ENCODE measurements at regions not wholly inside any gene's neighbourhood (a gene's known extent, or its start where the extent isn't known, plus 50 kb on each side); places are given as distances from the start of the nearest gene placed in this dataset.

GRCh38 chr4:60315586-60315985 is 884.5 kb upstream of the ADGRL3 start:
- no peaks in the 10 kb centered on the region for H3K4me1 ChIP-seq
- H3K36me3 ChIP-seq, result no peaks in the 10 kb centered on the region
- ATAC-seq (no peak), DNase-seq (no peak)
- H3K27me3 ChIP-seq, result no peaks in the 10 kb centered on the region
- intact Hi-C loops (cut with DNase I), result no loop called here
- H3K4me3 ChIP-seq, result no peak overlapping the region
- no peaks in the 10 kb centered on the region for H3K9me3 ChIP-seq
- no peak for TF ChIP-seq POLR2A (IDR thresholded peaks at IDR 0.05)
- no peak for TF ChIP-seq CTCF (IDR thresholded peaks at IDR 0.05)
- no peak overlapping the region for H3K27ac ChIP-seq
- WGBS (ENCODE audit: insufficient coverage, low coverage, low lambda C conversion rate, missing lambda C conversion rate), result 48% methylated on average over 2 of the region's 2 CpGs

GRCh38 chr4:60326735-60327134 is 873.4 kb upstream of the ADGRL3 start:
- no peaks in the 10 kb centered on the region for H3K9me3 ChIP-seq
- no peaks in the 10 kb centered on the region for H3K36me3 ChIP-seq
- TF ChIP-seq CTCF (IDR thresholded peaks at IDR 0.05) (no peak), POLR2A (IDR thresholded peaks at IDR 0.05) (no peak)
- H3K4me3 ChIP-seq, result no peak overlapping the region
- no peaks in the 10 kb centered on the region for H3K27me3 ChIP-seq
- H3K27ac ChIP-seq, result no peak overlapping the region
- DNase-seq (no peak), ATAC-seq (no peak)
- 54% methylated on average over 3 of the region's 3 CpGs for WGBS (ENCODE audit: insufficient coverage, low coverage, low lambda C conversion rate, missing lambda C conversion rate)
- no peaks in the 10 kb centered on the region for H3K4me1 ChIP-seq
- intact Hi-C loops (cut with DNase I), result no loop called here

- TF ChIP-seq CTCF (IDR thresholded peaks at IDR 0.05), result no peak
- TF ChIP-seq POLR2A (IDR thresholded peaks at IDR 0.05), result no peak
- WGBS (ENCODE audit: insufficient coverage, low coverage, low lambda C conversion rate, missing lambda C conversion rate), result 41% methylated on average over 1 of the region's 1 CpG
- no peaks in the 10 kb centered on the region for H3K27me3 ChIP-seq
- DNase-seq, result no peak
- ATAC-seq, result no peak
- H3K36me3 ChIP-seq, result no peaks in the 10 kb centered on the region
- H3K27ac ChIP-seq, result no peak overlapping the region
- intact Hi-C loops (cut with DNase I), result no loop called here
- no peaks in the 10 kb centered on the region for H3K4me1 ChIP-seq
- no peak overlapping the region for H3K4me3 ChIP-seq
- H3K9me3 ChIP-seq, result no peaks in the 10 kb centered on the region
Observed at GRCh38 chr4:60327651-60328050, 872.5 kb upstream of the ADGRL3 start.

GRCh38 chr4:60344908-60345307 is 855.2 kb upstream of the ADGRL3 start:
- no peak for ATAC-seq
- no peaks in the 10 kb centered on the region for H3K36me3 ChIP-seq
- H3K9me3 ChIP-seq, result no peaks in the 10 kb centered on the region
- no peaks in the 10 kb centered on the region for H3K27me3 ChIP-seq
- WGBS (ENCODE audit: insufficient coverage, low coverage, low lambda C conversion rate, missing lambda C conversion rate), result 23% methylated on average over 2 of the region's 2 CpGs
- intact Hi-C loops (cut with DNase I), result no loop called here
- TF ChIP-seq POLR2A (IDR thresholded peaks at IDR 0.05) (no peak), CTCF (IDR thresholded peaks at IDR 0.05) (no peak)
- DNase-seq, result no peak
- no peaks in the 10 kb centered on the region for H3K4me1 ChIP-seq
- H3K27ac ChIP-seq, result no peak overlapping the region
- H3K4me3 ChIP-seq, result no peak overlapping the region

GRCh38 chr4:60345392-60345791 is 854.7 kb upstream of the ADGRL3 start:
- Histone ChIP-seq H3K27ac (no peak overlapping the region), H3K9me3 (no peaks in the 10 kb centered on the region), H3K36me3 (no peaks in the 10 kb centered on the region), H3K4me1 (no peaks in the 10 kb centered on the region), H3K27me3 (no peaks in the 10 kb centered on the region), H3K4me3 (no peak overlapping the region)
- no peak for ATAC-seq
- no peak for DNase-seq
- intact Hi-C loops (cut with DNase I), result no loop called here
- TF ChIP-seq POLR2A (IDR thresholded peaks at IDR 0.05), result no peak
- no peak for TF ChIP-seq CTCF (IDR thresholded peaks at IDR 0.05)

Measured in right lobe of liver (tissue), 6 donors.